ENCODE measurements at regions not wholly inside any gene's neighbourhood (a gene's known extent, or its start where the extent isn't known, plus 50 kb on each side); places are given as distances from the start of the nearest gene placed in this dataset.

DNA sequence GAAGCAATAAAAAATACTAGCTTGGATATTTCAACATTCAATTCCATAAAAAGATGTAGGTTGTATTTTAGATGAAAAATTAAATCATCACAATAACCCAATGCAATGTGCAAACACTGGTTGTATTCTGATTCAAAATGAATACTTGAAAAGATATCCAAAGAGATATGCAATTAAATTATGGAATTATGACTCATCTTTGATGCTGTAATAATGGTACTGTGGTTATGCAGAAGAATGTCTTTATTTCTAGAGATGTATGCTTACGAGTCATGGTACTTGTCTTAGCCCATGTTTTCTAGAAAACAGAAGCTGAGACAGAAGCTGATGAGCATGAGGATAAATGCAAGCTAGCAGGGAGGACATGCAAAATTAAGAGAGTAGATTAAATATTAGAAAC, 1941.4 kb upstream of the NUDT12 start:
- no peak overlapping the region for H3K27ac Mint-ChIP-seq
- no peak overlapping the region for H2BK5ac ChIP-seq (ENCODE audit: insufficient read length, low read length)
- no peak overlapping the region for H3K27ac ChIP-seq (ENCODE audit: insufficient read length, low read depth, low read length)
- no peak overlapping the region for H2BK12ac ChIP-seq (ENCODE audit: insufficient read length, low read depth, low read length)
- H4K8ac ChIP-seq (replicated peaks; ENCODE audit: insufficient read length, low read depth, low read length): no peak overlapping the region
- H3K27me3 ChIP-seq (ENCODE audit: insufficient read depth, low read length): no peaks in the 10 kb centered on the region
- no peaks in the 10 kb centered on the region for H3K36me3 Mint-ChIP-seq (ENCODE audit: insufficient read depth in 1 of 3, low read depth in 3 of 3)
- H2AFZ ChIP-seq (ENCODE audit: low read length): no peak overlapping the region
- no peaks in the 10 kb centered on the region for H3K79me2 ChIP-seq (ENCODE audit: insufficient read depth, low read length)
- no peaks in the 10 kb centered on the region for H3K9me3 ChIP-seq (ENCODE audit: control insufficient read depth, low read depth, low read length)
- no peak overlapping the region for H3K14ac ChIP-seq (ENCODE audit: insufficient read depth, low read length)
- no peak overlapping the region for H3K9ac ChIP-seq (ENCODE audit: extremely low read depth, insufficient read length, low read length)
- H4K20me1 ChIP-seq (ENCODE audit: control insufficient read depth, insufficient read depth, insufficient read length): no peaks in the 10 kb centered on the region
- peaks cover 10 to 14% of the 10 kb centered on the region in 2 experiments for H3K4me1 Mint-ChIP-seq
- H4K91ac ChIP-seq (ENCODE audit: insufficient read length, low read depth, low read length): no peak overlapping the region
- no peak overlapping the region for H2BK120ac ChIP-seq (ENCODE audit: low read depth, low read length, poor library complexity, severe bottlenecking)
- H3K79me1 ChIP-seq (ENCODE audit: insufficient read depth, low read depth, low read length, poor library complexity, severe bottlenecking): no peaks in the 10 kb centered on the region
- no peak overlapping the region for H4K5ac ChIP-seq (ENCODE audit: insufficient read length, low read depth, low read length)
- TF ChIP-seq, protein P1, sequence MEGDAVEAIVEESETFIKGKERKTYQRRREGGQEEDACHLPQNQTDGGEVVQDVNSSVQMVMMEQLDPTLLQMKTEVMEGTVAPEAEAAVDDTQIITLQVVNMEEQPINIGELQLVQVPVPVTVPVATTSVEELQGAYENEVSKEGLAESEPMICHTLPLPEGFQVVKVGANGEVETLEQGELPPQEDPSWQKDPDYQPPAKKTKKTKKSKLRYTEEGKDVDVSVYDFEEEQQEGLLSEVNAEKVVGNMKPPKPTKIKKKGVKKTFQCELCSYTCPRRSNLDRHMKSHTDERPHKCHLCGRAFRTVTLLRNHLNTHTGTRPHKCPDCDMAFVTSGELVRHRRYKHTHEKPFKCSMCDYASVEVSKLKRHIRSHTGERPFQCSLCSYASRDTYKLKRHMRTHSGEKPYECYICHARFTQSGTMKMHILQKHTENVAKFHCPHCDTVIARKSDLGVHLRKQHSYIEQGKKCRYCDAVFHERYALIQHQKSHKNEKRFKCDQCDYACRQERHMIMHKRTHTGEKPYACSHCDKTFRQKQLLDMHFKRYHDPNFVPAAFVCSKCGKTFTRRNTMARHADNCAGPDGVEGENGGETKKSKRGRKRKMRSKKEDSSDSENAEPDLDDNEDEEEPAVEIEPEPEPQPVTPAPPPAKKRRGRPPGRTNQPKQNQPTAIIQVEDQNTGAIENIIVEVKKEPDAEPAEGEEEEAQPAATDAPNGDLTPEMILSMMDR (conservative IDR thresholded peaks at IDR 0.05): no peak
- H3K4me2 ChIP-seq (ENCODE audit: insufficient read depth, insufficient read length, low read length): no peak overlapping the region
- no CpG with 5 or more reads among the region's 1 CpG for WGBS (ENCODE audit: extremely low coverage, insufficient read length, low lambda C conversion rate)
- H3K4me1 ChIP-seq (ENCODE audit: insufficient read depth, low read length): no peaks in the 10 kb centered on the region
- H2BK15ac ChIP-seq (ENCODE audit: low read depth, low read length): no peak overlapping the region
- no peak overlapping the region for H3T11ph ChIP-seq (ENCODE audit: low read length)
- H3K23me2 ChIP-seq (ENCODE audit: insufficient read length, low read depth, low read length, poor library complexity, severe bottlenecking): no peaks in the 10 kb centered on the region
- H3K4me3 Mint-ChIP-seq: no peak overlapping the region
- H3K56ac ChIP-seq (ENCODE audit: insufficient read length, low read depth, low read length): no peak overlapping the region
- H3K23ac ChIP-seq (ENCODE audit: insufficient read length, low read depth, low read length): no peak overlapping the region
- no peak overlapping the region for H3K18ac ChIP-seq (ENCODE audit: insufficient read length, low read depth, low read length)
- H2AK5ac ChIP-seq (ENCODE audit: insufficient read length, low read length): no peak overlapping the region
- no peak for DNase-seq
- no peak overlapping the region for H3K4ac ChIP-seq (ENCODE audit: low read depth, low read length)
- no peak overlapping the region for H2BK20ac ChIP-seq (ENCODE audit: low read depth, low read length, poor library complexity, severe bottlenecking)
- no peaks in the 10 kb centered on the region for H3K27me3 Mint-ChIP-seq (ENCODE audit: low read depth)
- H3K9me3 Mint-ChIP-seq: no peaks in the 10 kb centered on the region
